ENCODE measurements at regions not wholly inside any gene's neighbourhood (a gene's known extent, or its start where the extent isn't known, plus 50 kb on each side); places are given as distances from the start of the nearest gene placed in this dataset.

- no peak for DNase-seq
These were observed 63.8 kb downstream of the MRPL46 start for GRCh38 chr15:88403351-88403791.

GRCh38 chr15:88401996-88402656 lies 65.1 kb downstream of the MRPL46 start:
- no peak for DNase-seq

- no peak for DNase-seq
These were observed 65.8 kb downstream of the MRPL46 start for GRCh38 chr15:88401251-88401995.

- DNase-seq, result no peak
These were observed 66.5 kb downstream of the MRPL46 start for GRCh38 chr15:88400591-88401250.

- DNase-seq, result no peak
These were observed 67.1 kb downstream of the MRPL46 start for GRCh38 chr15:88400084-88400483.

GRCh38 chr15:88399021-88399685 lies 68.0 kb downstream of the MRPL46 start:
- DNase-seq, result no peak

- DNase-seq, result no peak
These were observed 69.2 kb downstream of the MRPL46 start for GRCh38 chr15:88398011-88398410.

- no peak for DNase-seq
These were observed 69.7 kb downstream of the MRPL46 start for GRCh38 chr15:88397506-88397905.

- DNase-seq, result no peak
These were observed 71.1 kb downstream of the MRPL46 start for GRCh38 chr15:88395872-88396781.

- DNase-seq, result no peak
These were observed 71.9 kb downstream of the MRPL46 start for GRCh38 chr15:88395241-88395640.

- DNase-seq, result no peak
These were observed 72.5 kb downstream of the MRPL46 start for GRCh38 chr15:88394553-88395145.

- DNase-seq, result peak; percentile 17
These were observed 73.3 kb downstream of the MRPL46 start for GRCh38 chr15:88393719-88394519.

GRCh38 chr15:88391700-88392099 lies 75.5 kb downstream of the MRPL46 start:
- DNase-seq, result no peak

- DNase-seq, result no peak
These were observed 76.2 kb downstream of the MRPL46 start for GRCh38 chr15:88391006-88391405.

GRCh38 chr15:88390164-88390901 lies 76.9 kb downstream of the MRPL46 start:
- no peak for DNase-seq

- no peak for DNase-seq
These were observed 78.1 kb downstream of the MRPL46 start for GRCh38 chr15:88389120-88389519.

GRCh38 chr15:88388686-88389085 lies 78.5 kb downstream of the MRPL46 start:
- DNase-seq, result no peak

GRCh38 chr15:88385078-88385700 lies 82.0 kb downstream of the MRPL46 start:
- peak; percentile 78 for DNase-seq

GRCh38 chr15:88383354-88383753 lies 83.8 kb downstream of the MRPL46 start:
- no peak for DNase-seq

GRCh38 chr15:88382482-88382983 lies 84.7 kb downstream of the MRPL46 start:
- DNase-seq, result no peak
